Activated CD8-positive, alpha-beta memory T cell treated with anti-CD3 and anti-CD28 coated beads for 24 hours (primary cell): ENCODE measurements at regions not wholly inside any gene's neighbourhood (a gene's known extent, or its start where the extent isn't known, plus 50 kb on each side); places are given as distances from the start of the nearest gene placed in this dataset.
"Not testable (repeated sequence)": the region's sequence is repeated elsewhere in the genome, so short reads cannot be mapped to it uniquely, and the experiment has no call there.

Experiments
- DNase-seq: peaks from one replicate; pipeline ENCODE4 v3.0.0-alpha.2; 2020

- DNase-seq = not testable (repeated sequence)
Measured at GRCh38 chr12:34228046-34228445, 205.8 kb downstream of the ALG10 start.

DNA sequence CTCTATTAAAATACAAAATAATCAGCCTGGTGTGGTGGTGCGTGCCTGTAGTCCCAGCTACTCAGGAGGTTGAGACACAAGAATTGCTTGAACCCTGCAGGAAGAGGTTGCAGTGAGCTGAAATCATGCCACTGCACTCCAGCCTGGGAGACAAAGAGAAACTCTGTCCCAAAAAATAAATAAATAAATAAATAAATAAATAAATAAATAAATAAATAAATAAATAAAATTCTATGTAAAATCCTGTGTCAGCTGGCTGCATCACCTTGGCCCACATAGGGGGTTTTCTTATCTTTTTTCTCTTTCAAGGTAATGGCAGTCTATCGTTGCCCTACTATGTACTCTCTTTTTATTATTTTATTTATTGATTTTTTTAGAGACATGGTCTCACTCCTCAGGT, 206.7 kb downstream of the ALG10 start:
- DNase-seq = not testable (repeated sequence)

GRCh38 chr12:34233618-34234017, 211.3 kb downstream of the ALG10 start:
- no peak for DNase-seq

DNA sequence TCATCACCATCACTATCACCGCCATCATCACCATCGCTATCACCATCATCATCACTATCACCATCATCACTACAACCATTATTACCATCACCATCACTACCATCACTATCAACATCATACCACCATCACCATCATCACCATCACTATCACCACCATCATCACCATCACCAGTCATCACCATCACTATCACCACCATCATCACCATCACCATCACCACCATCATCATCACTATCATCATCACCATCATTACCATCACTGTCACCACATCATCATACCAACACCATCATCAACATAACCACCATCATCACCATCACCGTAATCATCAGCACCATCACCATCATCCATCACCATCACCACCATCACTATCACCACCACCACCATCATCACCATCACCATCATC, 213.8 kb downstream of the ALG10 start:
- no peak for DNase-seq

DNA sequence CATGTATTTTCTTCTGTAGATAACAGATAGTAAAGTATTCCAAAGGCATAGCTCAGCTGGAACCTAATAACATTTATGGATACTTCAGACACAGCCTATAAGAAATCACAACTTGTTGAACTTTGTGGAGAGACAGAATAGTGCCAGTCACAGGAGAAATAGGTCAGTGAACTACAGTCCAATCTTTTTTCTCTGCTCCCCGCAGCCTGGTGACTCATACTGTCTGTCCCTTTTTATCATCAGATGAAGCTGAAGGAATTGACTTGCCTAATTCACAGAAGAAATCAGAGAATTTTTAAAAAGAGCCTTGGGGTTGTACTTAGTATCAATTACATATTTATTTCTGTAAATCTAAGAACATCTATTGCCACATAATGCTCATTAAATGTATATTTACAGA, 222.3 kb downstream of the ALG10 start:
- no peak for DNase-seq

DNA sequence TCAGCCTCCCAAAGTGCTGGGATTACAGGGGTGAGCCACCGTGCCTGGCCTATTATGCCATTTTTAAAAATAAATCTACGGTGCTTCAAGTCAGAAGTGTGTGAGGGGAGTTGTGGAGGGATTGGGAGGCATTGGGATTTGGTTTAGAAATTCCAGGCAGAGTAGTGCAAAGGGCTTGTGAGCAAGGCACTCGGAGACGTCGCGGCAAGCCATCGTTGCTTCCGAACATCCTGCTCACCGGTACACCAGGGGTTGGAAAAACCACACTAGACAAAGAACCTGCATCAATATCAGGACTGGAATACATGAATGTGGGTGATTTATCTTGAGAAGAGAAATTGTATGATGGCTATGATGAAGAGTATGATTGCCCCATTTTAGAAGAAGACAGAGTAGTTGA, 227.0 kb downstream of the ALG10 start:
- DNase-seq = no peak

- DNase-seq = not testable (repeated sequence)
Measured at GRCh38 chr12:34251879-34252278, 229.6 kb downstream of the ALG10 start.

- DNase-seq = no peak
Measured at GRCh38 chr12:34253674-34254073, 231.4 kb downstream of the ALG10 start.

DNA sequence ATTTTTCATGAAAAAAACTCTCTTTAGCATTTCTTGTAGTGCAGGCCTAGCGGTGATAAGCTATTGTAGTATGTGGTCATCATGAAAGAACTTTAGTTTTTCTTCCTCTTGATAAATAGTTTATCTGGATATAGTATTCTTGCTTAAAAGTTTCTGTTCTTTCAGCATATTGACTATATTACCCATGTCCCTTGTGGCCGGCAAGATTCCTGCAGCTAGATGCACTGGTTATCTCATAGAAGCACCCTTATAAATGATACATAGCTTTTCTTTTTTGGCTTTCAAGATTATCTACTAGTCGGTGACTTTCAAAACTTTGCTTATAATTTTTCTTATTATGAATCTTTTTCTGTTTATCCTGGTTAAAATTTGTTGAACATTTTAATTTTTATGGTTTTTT, 234.8 kb downstream of the ALG10 start:
- DNase-seq = no peak

GRCh38 chr12:34262140-34262539, 239.8 kb downstream of the ALG10 start:
- DNase-seq = not testable (repeated sequence)

DNA sequence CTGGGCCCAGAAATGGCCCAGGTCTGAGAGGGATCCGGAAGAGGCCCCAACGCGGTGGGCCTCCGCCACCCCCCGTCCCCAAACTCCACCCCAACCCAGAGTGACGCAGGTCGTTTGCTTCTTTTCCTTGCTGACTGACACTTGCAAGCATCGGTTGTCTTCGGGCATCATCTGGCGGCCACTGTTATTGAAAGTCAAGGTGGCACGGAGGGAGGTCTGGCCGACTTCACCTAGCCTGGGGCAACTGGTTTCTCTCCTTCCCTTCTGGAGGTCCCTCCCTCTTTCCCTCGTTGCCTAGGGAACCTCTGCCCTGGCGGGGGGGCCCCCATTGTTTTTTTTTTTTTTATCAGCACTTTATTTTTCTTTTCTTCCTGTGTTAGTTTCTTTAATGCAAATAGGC, 241.8 kb downstream of the ALG10 start:
- no peak for DNase-seq

GRCh38 chr12:34273703-34274102, 251.4 kb downstream of the ALG10 start:
- DNase-seq = not testable (repeated sequence)

- DNase-seq = no peak
Measured at GRCh38 chr12:34275129-34275528, 252.8 kb downstream of the ALG10 start.

GRCh38 chr12:34286483-34286882, 264.2 kb downstream of the ALG10 start:
- DNase-seq = no peak

GRCh38 chr12:34286934-34287333, 264.6 kb downstream of the ALG10 start:
- no peak for DNase-seq

- no peak for DNase-seq
Measured at GRCh38 chr12:34287437-34287836, 265.1 kb downstream of the ALG10 start.

DNA sequence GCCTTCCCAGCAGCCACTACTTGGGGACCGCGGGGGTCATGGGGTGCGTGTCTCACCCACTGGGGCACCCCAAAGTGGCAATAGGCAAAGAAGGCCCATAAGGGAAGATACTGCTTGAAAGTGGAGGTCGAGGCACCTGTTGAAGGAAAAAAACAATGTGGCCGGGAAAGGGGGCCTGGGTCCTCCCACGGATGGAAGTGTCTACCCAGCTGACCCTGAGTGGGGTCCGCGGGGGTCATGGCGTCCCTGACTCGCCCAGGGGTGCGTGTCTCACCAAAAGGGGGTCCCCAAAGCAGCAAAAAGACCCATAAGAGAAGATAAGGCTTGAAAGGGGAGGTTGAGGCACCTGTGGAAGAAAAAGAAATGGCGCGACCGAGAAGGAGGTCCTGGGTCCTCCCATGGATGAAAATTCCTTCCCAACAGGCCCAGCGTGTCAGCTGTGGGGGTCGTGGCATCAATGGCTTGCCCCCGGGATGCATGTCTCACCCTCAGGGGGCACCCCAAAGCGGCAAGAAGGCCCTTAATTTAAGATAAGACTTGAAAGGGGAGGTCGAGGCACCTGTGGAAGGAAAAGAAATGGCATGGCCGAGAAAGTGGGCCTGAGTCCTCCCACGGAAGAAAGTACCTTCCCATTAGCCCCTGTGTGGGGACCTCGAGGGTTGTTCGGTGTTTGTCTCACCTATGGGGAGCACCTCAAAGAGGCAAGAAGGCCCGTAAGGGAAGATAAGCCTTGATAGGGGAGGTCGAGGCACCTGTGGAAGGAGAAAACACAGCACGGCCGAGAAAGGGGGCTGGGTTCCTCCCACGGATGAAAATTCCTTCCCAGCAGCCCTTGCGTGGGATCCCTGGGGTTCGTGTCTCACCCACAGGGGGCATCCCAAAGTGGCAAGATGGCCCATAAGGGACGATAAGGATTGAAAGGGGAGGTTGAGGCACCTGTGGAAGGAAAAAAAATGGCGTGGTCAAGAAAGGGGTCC, 266.0 kb downstream of the ALG10 start:
- DNase-seq = no peak

DNA sequence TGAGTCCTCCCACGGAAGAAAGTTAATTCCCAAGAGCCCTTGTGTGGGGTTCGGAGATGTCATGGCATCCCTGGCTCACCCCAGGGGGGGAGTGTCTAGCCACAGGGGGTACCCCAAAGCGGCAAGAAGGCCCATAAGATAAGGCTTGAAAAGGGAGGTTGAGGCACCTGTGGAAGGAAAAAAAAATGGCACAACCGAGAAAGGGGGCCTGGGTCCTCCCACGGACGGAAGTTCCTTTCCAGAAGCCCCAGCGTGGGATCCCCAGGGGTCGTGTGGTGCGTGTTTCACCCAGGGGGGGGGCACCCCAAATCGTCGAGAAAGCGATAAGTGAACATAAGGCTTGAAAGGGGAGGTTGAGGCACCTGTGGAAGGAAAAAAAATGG, 266.7 kb downstream of the ALG10 start:
- DNase-seq = no peak

- no peak for DNase-seq
Measured at GRCh38 chr12:34289431-34290380, 267.4 kb downstream of the ALG10 start.

DNA sequence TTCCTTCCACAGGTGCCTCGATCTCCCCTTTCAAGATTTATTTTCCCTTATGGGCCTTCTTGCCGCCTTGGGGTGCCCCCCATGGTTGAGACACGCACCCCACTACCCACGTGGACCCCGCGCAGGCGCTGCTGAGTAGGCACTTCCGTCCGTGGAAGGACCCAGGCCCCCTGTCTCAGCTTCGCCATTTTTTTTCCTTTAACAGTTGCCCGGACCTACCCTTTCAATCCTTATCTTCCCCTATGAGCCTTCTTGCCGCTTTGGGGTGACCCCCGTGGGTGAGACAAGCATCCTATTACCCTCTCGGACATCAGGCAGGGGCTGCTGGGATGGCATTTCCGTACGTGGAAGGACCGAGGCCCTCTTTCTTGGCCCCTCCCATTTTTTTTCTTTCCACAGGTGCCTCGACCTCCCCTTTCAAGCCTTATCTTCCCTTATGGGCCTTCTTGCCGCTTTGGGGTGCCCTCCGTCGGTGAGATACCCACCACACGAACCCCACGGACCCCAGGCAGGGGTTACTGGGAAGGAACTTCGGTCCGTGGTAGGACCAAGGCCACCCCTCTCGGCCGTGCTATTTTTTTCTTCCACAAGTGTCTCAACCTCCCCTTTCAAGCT, 268.2 kb downstream of the ALG10 start:
- DNase-seq = no peak

- DNase-seq = no peak
Measured at GRCh38 chr12:34291001-34291400, 268.7 kb downstream of the ALG10 start.

DNA sequence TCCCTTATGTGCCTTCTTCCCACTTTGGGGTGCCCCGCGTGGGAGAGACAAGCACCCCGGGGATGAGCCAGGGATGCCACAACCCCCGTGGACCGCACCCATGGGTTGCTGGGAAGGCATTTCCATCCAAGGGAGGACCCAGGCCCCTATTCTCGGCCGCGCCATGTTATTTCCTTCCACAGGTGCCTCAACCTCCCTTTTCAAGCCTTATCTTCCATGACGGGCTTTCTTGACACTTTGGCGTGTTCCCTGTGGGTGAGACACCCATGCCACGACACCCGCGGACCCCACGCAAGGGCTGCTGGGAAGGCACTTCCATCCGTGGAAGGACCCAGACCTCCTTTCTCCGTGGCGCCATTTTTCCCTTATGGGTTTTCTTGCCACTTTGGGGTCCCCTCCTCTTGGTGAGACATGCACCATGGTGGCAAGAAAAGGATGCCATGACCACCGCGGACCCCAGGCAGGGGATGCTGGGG, 269.2 kb downstream of the ALG10 start:
- DNase-seq = no peak
